Hepatocyte (in vitro differentiated cells): ENCODE measurements at regions not wholly inside any gene's neighbourhood (a gene's known extent, or its start where the extent isn't known, plus 50 kb on each side); places are given as distances from the start of the nearest gene placed in this dataset.
"Not testable (repeated sequence)": the region's sequence is repeated elsewhere in the genome, so short reads cannot be mapped to it uniquely, and the experiment has no call there.

Experiments
- DNase-seq: peaks from one replicate; pipeline ENCODE4 v3.0.0-alpha.2; 2016; ENCODE audit warnings: low spot score
- H2AFZ ChIP-seq: fragments of 200-600 bp; sonication (generic); 2 replicates; pipeline ENCODE4 v1.6.0; 2016; ENCODE audit warnings: antibody characterized with exemption, mild to moderate bottlenecking
- H3K27ac ChIP-seq: fragments of 200-600 bp; sonication (generic); 2 replicates; pipeline ENCODE4 v1.5.1; 2016; ENCODE audit warnings: mild to moderate bottlenecking
- H3K27me3 ChIP-seq: fragments of 200-600 bp; sonication (generic); 2 replicates; pipeline ENCODE4 v1.6.1; 2016
- H3K36me3 ChIP-seq: fragments of 200-600 bp; sonication (generic); replicated peaks from 2 replicates; pipeline ENCODE4 v1.5.1; 2016; ENCODE audit warnings: low read depth; ENCODE audit not compliant: insufficient read depth
- H3K4me1 ChIP-seq: fragments of 200-600 bp; sonication (generic); 2 replicates; pipeline ENCODE4 v1.5.1; 2016; ENCODE audit warnings: mild to moderate bottlenecking, moderate library complexity; ENCODE audit not compliant: insufficient read depth
- H3K4me2 ChIP-seq: fragments of 200-600 bp; sonication (generic); 2 replicates; pipeline ENCODE4 v1.6.0; 2016
- H3K4me3 ChIP-seq: fragments of 200-600 bp; sonication (generic); 2 replicates; pipeline ENCODE4 v1.5.1; 2016; ENCODE audit warnings: mild to moderate bottlenecking
- H3K79me2 ChIP-seq: fragments of 200-600 bp; sonication (generic); 2 replicates; pipeline ENCODE4 v1.6.0; 2017; ENCODE audit warnings: mild to moderate bottlenecking
- H3K9me2 ChIP-seq: fragments of 200-600 bp; sonication (generic); replicated peaks from 2 replicates; pipeline ENCODE4 v1.6.0; 2017; ENCODE audit warnings: mild to moderate bottlenecking; ENCODE audit not compliant: insufficient read depth
- H3K9me3 ChIP-seq: fragments of 200-600 bp; sonication (generic); 2 replicates; pipeline ENCODE4 v1.5.1; 2016; ENCODE audit warnings: low read depth, mild to moderate bottlenecking
- H4K20me1 ChIP-seq: fragments of 200-600 bp; sonication (generic); 2 replicates; pipeline ENCODE4 v1.6.0; 2016; ENCODE audit warnings: mild to moderate bottlenecking; ENCODE audit not compliant: insufficient read depth, poor library complexity, severe bottlenecking
- EZH2 ChIP-seq: fragments of 200-600 bp; sonication (generic); IDR thresholded peaks from 2 replicates; pipeline ENCODE4 v1.6.1; 2016; ENCODE audit warnings: antibody characterized with exemption, mild to moderate bottlenecking, borderline replicate concordance
- EZH2phosphoT487 ChIP-seq: fragments of 200-600 bp; sonication (generic); IDR thresholded peaks from one replicate; pipeline ENCODE4 v1.6.1; 2018; ENCODE audit warnings: antibody characterized with exemption, mild to moderate bottlenecking, low read depth, moderate library complexity; ENCODE audit not compliant: unreplicated experiment, severe bottlenecking
- WGBS: methylation state at CpG from one replicate; pipeline ENCODE4 v1.1.6; 2016; ENCODE audit warnings: low lambda C conversion rate; ENCODE audit errors: missing lambda C conversion rate; 5-methylcytosine and 5-hydroxymethylcytosine counted together
- TF ChIP-seq, protein P1 (sequence below): fragments of 200-600 bp; sonication (generic); IDR thresholded peaks from 2 replicates; pipeline ENCODE4 v1.5.1; 2016; ENCODE audit warnings: antibody characterized with exemption, mild to moderate bottlenecking; ENCODE audit not compliant: poor library complexity

- TF ChIP-seq EZH2 = no peak
- TF ChIP-seq EZH2phosphoT487 = no peak
- TF ChIP-seq, protein P1, sequence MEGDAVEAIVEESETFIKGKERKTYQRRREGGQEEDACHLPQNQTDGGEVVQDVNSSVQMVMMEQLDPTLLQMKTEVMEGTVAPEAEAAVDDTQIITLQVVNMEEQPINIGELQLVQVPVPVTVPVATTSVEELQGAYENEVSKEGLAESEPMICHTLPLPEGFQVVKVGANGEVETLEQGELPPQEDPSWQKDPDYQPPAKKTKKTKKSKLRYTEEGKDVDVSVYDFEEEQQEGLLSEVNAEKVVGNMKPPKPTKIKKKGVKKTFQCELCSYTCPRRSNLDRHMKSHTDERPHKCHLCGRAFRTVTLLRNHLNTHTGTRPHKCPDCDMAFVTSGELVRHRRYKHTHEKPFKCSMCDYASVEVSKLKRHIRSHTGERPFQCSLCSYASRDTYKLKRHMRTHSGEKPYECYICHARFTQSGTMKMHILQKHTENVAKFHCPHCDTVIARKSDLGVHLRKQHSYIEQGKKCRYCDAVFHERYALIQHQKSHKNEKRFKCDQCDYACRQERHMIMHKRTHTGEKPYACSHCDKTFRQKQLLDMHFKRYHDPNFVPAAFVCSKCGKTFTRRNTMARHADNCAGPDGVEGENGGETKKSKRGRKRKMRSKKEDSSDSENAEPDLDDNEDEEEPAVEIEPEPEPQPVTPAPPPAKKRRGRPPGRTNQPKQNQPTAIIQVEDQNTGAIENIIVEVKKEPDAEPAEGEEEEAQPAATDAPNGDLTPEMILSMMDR = no peak
- Histone ChIP-seq H3K79me2 (no peaks in the 10 kb centered on the region), H3K27me3 (no peaks in the 10 kb centered on the region), H2AFZ (no peak overlapping the region), H4K20me1 (no peaks in the 10 kb centered on the region), H3K9me2 (no peaks in the 10 kb centered on the region), H3K9me3 (no peaks in the 10 kb centered on the region), H3K36me3 (no peaks in the 10 kb centered on the region), H3K4me2 (no peak overlapping the region), H3K4me1 (no peaks in the 10 kb centered on the region), H3K4me3 (no peak overlapping the region), H3K27ac (no peak overlapping the region)
- DNase-seq = no peak
- 87% methylated on average over 4 of the region's 4 CpGs for WGBS
Measured at GRCh38 chr6:74357321-74357720, 661.3 kb downstream of the CD109 start.

- Histone ChIP-seq H3K9me3 (no peaks in the 10 kb centered on the region), H3K4me3 (no peak overlapping the region), H3K4me2 (no peak overlapping the region), H2AFZ (no peak overlapping the region), H3K36me3 (no peaks in the 10 kb centered on the region), H3K9me2 (no peaks in the 10 kb centered on the region), H3K27ac (no peak overlapping the region), H3K27me3 (no peaks in the 10 kb centered on the region), H4K20me1 (no peaks in the 10 kb centered on the region), H3K79me2 (no peaks in the 10 kb centered on the region), H3K4me1 (no peaks in the 10 kb centered on the region)
- TF ChIP-seq EZH2phosphoT487 (no peak), EZH2 (no peak)
- TF ChIP-seq, protein P1 = no peak
- WGBS = 79% methylated on average over 2 of the region's 2 CpGs
- no peak for DNase-seq
Measured at GRCh38 chr6:74356391-74356790, 660.4 kb downstream of the CD109 start.

GRCh38 chr6:74346936-74347535 lies 651.0 kb downstream of the CD109 start:
- no peak for DNase-seq
- Histone ChIP-seq H3K4me1 (no peaks in the 10 kb centered on the region), H3K79me2 (no peaks in the 10 kb centered on the region), H3K36me3 (no peaks in the 10 kb centered on the region), H3K27me3 (no peaks in the 10 kb centered on the region), H4K20me1 (no peaks in the 10 kb centered on the region), H3K4me2 (no peak overlapping the region), H2AFZ (no peak overlapping the region), H3K9me3 (no peaks in the 10 kb centered on the region), H3K9me2 (no peaks in the 10 kb centered on the region), H3K4me3 (no peak overlapping the region), H3K27ac (no peak overlapping the region)
- TF ChIP-seq EZH2 (no peak), EZH2phosphoT487 (no peak)
- TF ChIP-seq, protein P1 = no peak
- 79% methylated on average over 4 of the region's 4 CpGs for WGBS

GRCh38 chr6:74343804-74344203 lies 647.8 kb downstream of the CD109 start:
- Histone ChIP-seq H2AFZ (no peak overlapping the region), H3K9me2 (no peaks in the 10 kb centered on the region), H3K9me3 (no peaks in the 10 kb centered on the region), H4K20me1 (no peaks in the 10 kb centered on the region), H3K27ac (no peak overlapping the region), H3K4me2 (no peak overlapping the region), H3K36me3 (no peaks in the 10 kb centered on the region), H3K27me3 (no peaks in the 10 kb centered on the region), H3K4me3 (no peak overlapping the region), H3K79me2 (no peaks in the 10 kb centered on the region), H3K4me1 (no peaks in the 10 kb centered on the region)
- no peak for TF ChIP-seq EZH2phosphoT487
- TF ChIP-seq, protein P1 = peak; percentile 38
- WGBS = 79% methylated on average over 3 of the region's 3 CpGs
- DNase-seq = peak; percentile 5

GRCh38 chr6:74343321-74343720 lies 647.3 kb downstream of the CD109 start:
- H3K27ac ChIP-seq, H3K4me2 ChIP-seq, H3K36me3 ChIP-seq, H3K27me3 ChIP-seq, H3K4me1 ChIP-seq, H4K20me1 ChIP-seq, H3K4me3 ChIP-seq, DNase-seq, H3K79me2 ChIP-seq, H3K9me2 ChIP-seq, H3K9me3 ChIP-seq, H2AFZ ChIP-seq: not testable (repeated sequence)
- WGBS = 89% methylated on average over 6 of the region's 6 CpGs
